NCI-H2107 treated with DMSO at 0.1 percent for 48 hours (cell line): ENCODE measurements at regions not wholly inside any gene's neighbourhood (a gene's known extent, or its start where the extent isn't known, plus 50 kb on each side); places are given as distances from the start of the nearest gene placed in this dataset.
A peak's percentile ranks its signal among the peaks of the same experiment; 100 is the strongest.

Experiments
- DNase-seq: peaks from one replicate; lab custom pipeline; 2025; ENCODE audit not compliant: unreplicated experiment; lab: John Stamatoyannopoulos, UW

- DNase-seq, result no peak
These were observed 70.8 kb upstream of the SIM2 start for GRCh38 chr21:36628106-36628505.

- no peak for DNase-seq
These were observed 70.0 kb upstream of the SIM2 start for GRCh38 chr21:36628761-36629460.

GRCh38 chr21:36630485-36631206 is 68.3 kb upstream of the SIM2 start:
- DNase-seq, result no peak

GRCh38 chr21:36636016-36636415 is 62.9 kb upstream of the SIM2 start:
- DNase-seq, result no peak

- DNase-seq, result no peak
These were observed 62.5 kb upstream of the SIM2 start for GRCh38 chr21:36636439-36636838.

- DNase-seq, result no peak
These were observed 59.1 kb upstream of the SIM2 start for GRCh38 chr21:36639769-36640168.

GRCh38 chr21:36640174-36640720 is 58.7 kb upstream of the SIM2 start:
- DNase-seq, result no peak

GRCh38 chr21:36640721-36641244 is 58.1 kb upstream of the SIM2 start:
- DNase-seq, result peak; percentile 15

- no peak for DNase-seq
These were observed 57.6 kb upstream of the SIM2 start for GRCh38 chr21:36641346-36641745.

- DNase-seq, result no peak
These were observed 57.0 kb upstream of the SIM2 start for GRCh38 chr21:36641886-36642285.

- no peak for DNase-seq
These were observed 56.1 kb upstream of the SIM2 start for GRCh38 chr21:36642777-36643176.

- DNase-seq, result no peak
These were observed 55.3 kb upstream of the SIM2 start for GRCh38 chr21:36643374-36644250.

GRCh38 chr21:36646011-36646410 is 52.9 kb upstream of the SIM2 start:
- no peak for DNase-seq

- DNase-seq, result no peak
These were observed 52.3 kb upstream of the SIM2 start for GRCh38 chr21:36646645-36647044.

- DNase-seq, result no peak
These were observed 51.4 kb upstream of the SIM2 start for GRCh38 chr21:36647279-36648093.
